ENCODE measurements at regions not wholly inside any gene's neighbourhood (a gene's known extent, or its start where the extent isn't known, plus 50 kb on each side); places are given as distances from the start of the nearest gene placed in this dataset.

- Mint-ChIP-seq H3K27ac (ENCODE audit: unreplicated experiment) (no peak overlapping the region), H3K27me3 (ENCODE audit: unreplicated experiment) (peaks cover 6% of the 10 kb centered on the region), H3K4me3 (ENCODE audit: unreplicated experiment) (no peak overlapping the region), H3K36me3 (ENCODE audit: unreplicated experiment) (peaks cover 56% of the 10 kb centered on the region), H3K4me1 (ENCODE audit: low read depth, unreplicated experiment) (no peaks in the 10 kb centered on the region), H3K9me3 (ENCODE audit: unreplicated experiment) (peaks cover 15% of the 10 kb centered on the region)
- TF ChIP-seq CTCF (IDR thresholded peaks at IDR 0.05; ENCODE audit: partially characterized antibody, unreplicated experiment), result no peak
- DNase-seq, result no peak
Measured at GRCh38 chr7:13673290-13673689, 316.2 kb downstream of the ETV1 start.

GRCh38 chr7:13682626-13683025 lies 306.8 kb downstream of the ETV1 start:
- H3K4me3 Mint-ChIP-seq (ENCODE audit: unreplicated experiment), result no peak overlapping the region
- no peak for DNase-seq

GRCh38 chr7:13687500-13687899 lies 302.0 kb downstream of the ETV1 start:
- Mint-ChIP-seq H3K36me3 (ENCODE audit: unreplicated experiment) (no peaks in the 10 kb centered on the region), H3K27ac (ENCODE audit: unreplicated experiment) (no peak overlapping the region), H3K4me1 (ENCODE audit: low read depth, unreplicated experiment) (peaks cover 11% of the 10 kb centered on the region), H3K4me3 (ENCODE audit: unreplicated experiment) (no peak overlapping the region), H3K27me3 (ENCODE audit: unreplicated experiment) (no peaks in the 10 kb centered on the region), H3K9me3 (ENCODE audit: unreplicated experiment) (no peaks in the 10 kb centered on the region)
- no peak for TF ChIP-seq CTCF (IDR thresholded peaks at IDR 0.05; ENCODE audit: partially characterized antibody, unreplicated experiment)
- no peak for DNase-seq

More at GRCh38 chr7:13682626-13683025, 306.8 kb downstream of the ETV1 start:
- Mint-ChIP-seq H3K9me3 (ENCODE audit: unreplicated experiment) (no peaks in the 10 kb centered on the region), H3K27me3 (ENCODE audit: unreplicated experiment) (no peaks in the 10 kb centered on the region), H3K4me1 (ENCODE audit: low read depth, unreplicated experiment) (peaks cover 11% of the 10 kb centered on the region), H3K36me3 (ENCODE audit: unreplicated experiment) (peaks cover 5% of the 10 kb centered on the region), H3K27ac (ENCODE audit: unreplicated experiment) (no peak overlapping the region)
- no peak for TF ChIP-seq CTCF (IDR thresholded peaks at IDR 0.05; ENCODE audit: partially characterized antibody, unreplicated experiment)

- H3K36me3 Mint-ChIP-seq (ENCODE audit: unreplicated experiment), result no peaks in the 10 kb centered on the region
- no peaks in the 10 kb centered on the region for H3K4me1 Mint-ChIP-seq (ENCODE audit: low read depth, unreplicated experiment)
- no peak for DNase-seq
- H3K27ac Mint-ChIP-seq (ENCODE audit: unreplicated experiment), result no peak overlapping the region
- TF ChIP-seq CTCF (IDR thresholded peaks at IDR 0.05; ENCODE audit: partially characterized antibody, unreplicated experiment), result no peak
- H3K9me3 Mint-ChIP-seq (ENCODE audit: unreplicated experiment), result no peaks in the 10 kb centered on the region
- H3K4me3 Mint-ChIP-seq (ENCODE audit: unreplicated experiment), result no peak overlapping the region
- no peaks in the 10 kb centered on the region for H3K27me3 Mint-ChIP-seq (ENCODE audit: unreplicated experiment)
Measured at GRCh38 chr7:13692548-13692947, 296.9 kb downstream of the ETV1 start.

- TF ChIP-seq CTCF (IDR thresholded peaks at IDR 0.05; ENCODE audit: partially characterized antibody, unreplicated experiment), result no peak
- Mint-ChIP-seq H3K27ac (ENCODE audit: unreplicated experiment) (no peak overlapping the region), H3K4me3 (ENCODE audit: unreplicated experiment) (no peak overlapping the region), H3K27me3 (ENCODE audit: unreplicated experiment) (no peaks in the 10 kb centered on the region), H3K9me3 (ENCODE audit: unreplicated experiment) (no peaks in the 10 kb centered on the region), H3K36me3 (ENCODE audit: unreplicated experiment) (peaks cover 5% of the 10 kb centered on the region), H3K4me1 (ENCODE audit: low read depth, unreplicated experiment) (no peaks in the 10 kb centered on the region)
- DNase-seq, result no peak
Measured at GRCh38 chr7:13702251-13702650, 287.2 kb downstream of the ETV1 start.
